ACHN (cell line): ENCODE measurements at regions not wholly inside any gene's neighbourhood (a gene's known extent, or its start where the extent isn't known, plus 50 kb on each side); places are given as distances from the start of the nearest gene placed in this dataset.
"Not testable (repeated sequence)": the region's sequence is repeated elsewhere in the genome, so short reads cannot be mapped to it uniquely, and the experiment has no call there.

ENCODE experiments used
- DNase-seq: peaks from one replicate; pipeline ENCODE4 v3.0.0-alpha.2; 2015
- in situ Hi-C: cut with HindIII; loops from 2 replicates; pipeline ENCODE4 v1.10.0; 2017; ENCODE audit warnings: low sequenced_read_pairs, low pct_ligation_motif_present, low pct_unique_long_range_greater_than_20kb

GRCh38 chr18:4593895-4594294 lies 138.8 kb upstream of the DLGAP1 start:
- no peak for DNase-seq
- in situ Hi-C loops: no loop called here

GRCh38 chr18:4593459-4593858 lies 138.4 kb upstream of the DLGAP1 start:
- DNase-seq: no peak
- in situ Hi-C loops: no loop called here

- no peak for DNase-seq
- in situ Hi-C loops: no loop called here
Measured at GRCh38 chr18:4589056-4589800, 134.1 kb upstream of the DLGAP1 start.

GRCh38 chr18:4587204-4587603 lies 132.1 kb upstream of the DLGAP1 start:
- in situ Hi-C loops: no loop called here
- no peak for DNase-seq

- in situ Hi-C loops: no loop called here
- no peak for DNase-seq
Measured at GRCh38 chr18:4586731-4587130, 131.6 kb upstream of the DLGAP1 start.

GRCh38 chr18:4582431-4583335 lies 127.6 kb upstream of the DLGAP1 start:
- in situ Hi-C loops: no loop called here
- no peak for DNase-seq

GRCh38 chr18:4581966-4582365 lies 126.9 kb upstream of the DLGAP1 start:
- in situ Hi-C loops: no loop called here
- no peak for DNase-seq

- DNase-seq: no peak
- in situ Hi-C loops: no loop called here
Measured at GRCh38 chr18:4578449-4578848, 123.3 kb upstream of the DLGAP1 start.

GRCh38 chr18:4573735-4574134 lies 118.6 kb upstream of the DLGAP1 start:
- in situ Hi-C loops: no loop called here
- no peak for DNase-seq

GRCh38 chr18:4557502-4557901 lies 102.4 kb upstream of the DLGAP1 start:
- no peak for DNase-seq
- in situ Hi-C loops: no loop called here

- DNase-seq: no peak
- in situ Hi-C loops: no loop called here
Measured at GRCh38 chr18:4551001-4551360, 95.9 kb upstream of the DLGAP1 start.

GRCh38 chr18:4549164-4549872 lies 94.2 kb upstream of the DLGAP1 start:
- DNase-seq: no peak
- in situ Hi-C loops: no loop called here

- no peak for DNase-seq
- in situ Hi-C loops: no loop called here
Measured at GRCh38 chr18:4547126-4547525, 92.0 kb upstream of the DLGAP1 start.

GRCh38 chr18:4544142-4544541 lies 89.0 kb upstream of the DLGAP1 start:
- no peak for DNase-seq
- in situ Hi-C loops: no loop called here

GRCh38 chr18:4543711-4544110 lies 88.6 kb upstream of the DLGAP1 start:
- DNase-seq: no peak
- in situ Hi-C loops: no loop called here

- in situ Hi-C loops: no loop called here
- no peak for DNase-seq
Measured at GRCh38 chr18:4541588-4541987, 86.5 kb upstream of the DLGAP1 start.

- no peak for DNase-seq
- in situ Hi-C loops: no loop called here
Measured at GRCh38 chr18:4536447-4536846, 81.3 kb upstream of the DLGAP1 start.

GRCh38 chr18:4528405-4528804 lies 73.3 kb upstream of the DLGAP1 start:
- DNase-seq: no peak
- in situ Hi-C loops: no loop called here

GRCh38 chr18:4527826-4528225 lies 72.7 kb upstream of the DLGAP1 start:
- in situ Hi-C loops: not testable (repeated sequence)

More at GRCh38 chr18:4527826-4528225, 72.7 kb upstream of the DLGAP1 start:
- DNase-seq: not testable (repeated sequence)
